IMR-90 (cell line): ENCODE measurements at regions not wholly inside any gene's neighbourhood (a gene's known extent, or its start where the extent isn't known, plus 50 kb on each side); places are given as distances from the start of the nearest gene placed in this dataset.

Experiments
- ATAC-seq: fragments of 200-7000 bp; cut with Tn5 transposase; 2 replicates; pipeline ENCODE4 v1.9.1; 2020; ENCODE audit warnings: low read depth, mild to moderate bottlenecking, moderate library complexity
- BruUV-seq: library from RNA; stranded (reverse); fragments of 400-500 nt; replicated peaks from 2 replicates; lab custom pipeline; 2021; lab: Mats Ljungman, UMichigan
- CTCF ChIA-PET: fragments of 300-600 bp; formaldehyde crosslinking; extraction: SDS; loops from one replicate; lab custom pipeline; 2021; ENCODE audit warnings: antibody characterized with exemption; lab: Yijun Ruan, JAX
- POLR2A ChIA-PET: fragments of 300-600 bp; sonication (Branson Sonifier 250); formaldehyde crosslinking; loops from one replicate; lab custom pipeline; 2022; ENCODE audit warnings: antibody characterized with exemption; ENCODE audit not compliant: unreplicated experiment; lab: Charles Lee
- DNase-seq: peaks from one replicate; pipeline ENCODE4 v3.0.0; 2013
- H2AFZ ChIP-seq: replicated peaks from 2 replicates; pipeline ENCODE3; 2013; ENCODE audit warnings: low read length, mild to moderate bottlenecking; ENCODE audit not compliant: poor library complexity
- H2AK5ac ChIP-seq: 2 replicates; pipeline ENCODE4 v1.6.1; 2013; ENCODE audit warnings: low read depth, low read length, inconsistent platforms
- H2AK9ac ChIP-seq: replicated peaks from 2 replicates; pipeline ENCODE3; 2013; ENCODE audit warnings: mild to moderate bottlenecking, low read depth, low read length, moderate library complexity; ENCODE audit not compliant: poor library complexity
- H2BK120ac ChIP-seq: 2 replicates; pipeline ENCODE4 v1.6.1; 2013; ENCODE audit warnings: low read depth, low read length, inconsistent platforms
- H2BK15ac ChIP-seq: 3 replicates; pipeline ENCODE4 v1.6.1; 2013; ENCODE audit warnings: low read depth, low read length, inconsistent platforms
- H2BK20ac ChIP-seq: 2 replicates; pipeline ENCODE4 v1.6.1; 2013; ENCODE audit warnings: low read depth, mild to moderate bottlenecking, inconsistent platforms, low read length, moderate library complexity
- H2BK5ac ChIP-seq: 2 replicates; pipeline ENCODE4 v1.6.1; 2013; ENCODE audit warnings: mild to moderate bottlenecking, low read depth, low read length, inconsistent platforms; ENCODE audit not compliant: poor library complexity, severe bottlenecking
- H3K14ac ChIP-seq: replicated peaks from 2 replicates; pipeline ENCODE4 v1.6.1; 2013; ENCODE audit warnings: low read depth, low read length, inconsistent platforms
- H3K18ac ChIP-seq: 2 replicates; pipeline ENCODE4 v1.6.1; 2013; ENCODE audit warnings: low read depth, low read length, control low read depth
- H3K23ac ChIP-seq: 2 replicates; pipeline ENCODE4 v1.6.1; 2013; ENCODE audit warnings: low read depth, low read length, inconsistent platforms
- H3K27ac ChIP-seq: 2 replicates; pipeline ENCODE4 v1.5.1; 2013; ENCODE audit warnings: mild to moderate bottlenecking, control low read depth, low read length; ENCODE audit not compliant: insufficient read depth
- H3K27me3 ChIP-seq: 2 replicates; pipeline ENCODE4 v1.6.1; 2013; ENCODE audit warnings: low read length; ENCODE audit not compliant: control insufficient read depth, insufficient read depth
- H3K36me3 ChIP-seq: 2 replicates; pipeline ENCODE4 v1.6.1; 2013; ENCODE audit warnings: low read length, mixed read lengths; ENCODE audit not compliant: control insufficient read depth, insufficient read depth
- H3K4ac ChIP-seq: 2 replicates; pipeline ENCODE4 v1.6.1; 2013; ENCODE audit warnings: low read depth, low read length, inconsistent platforms
- H3K4me1 ChIP-seq: 2 replicates; pipeline ENCODE4 v1.6.1; 2013; ENCODE audit warnings: low read length, mixed read lengths; ENCODE audit not compliant: control insufficient read depth, insufficient read depth
- H3K4me2 ChIP-seq: 2 replicates; pipeline ENCODE4 v1.6.1; 2013; ENCODE audit warnings: low read depth, mild to moderate bottlenecking, control low read depth, low read length, moderate library complexity
- H3K4me3 ChIP-seq: 2 replicates; pipeline ENCODE4 v1.5.1; 2013; ENCODE audit warnings: low read depth, mild to moderate bottlenecking, control low read depth, low read length, moderate library complexity; ENCODE audit not compliant: insufficient read depth
- H3K56ac ChIP-seq: 2 replicates; pipeline ENCODE4 v1.6.1; 2013; ENCODE audit warnings: low read length, inconsistent platforms; ENCODE audit not compliant: insufficient read depth; ENCODE audit errors: extremely low read depth
- H3K79me1 ChIP-seq, 2 experiments: 2 replicates each; pipeline ENCODE4 v1.6.1; 2013; ENCODE audit warnings: low read length in 2 of 2, inconsistent platforms in 1 of 2, low read depth in 1 of 2
- H3K9ac ChIP-seq: 2 replicates; pipeline ENCODE4 v1.6.1; 2013; ENCODE audit warnings: low read depth, low read length, control low read depth
- H3K9me1 ChIP-seq: 2 replicates; pipeline ENCODE4 v1.6.1; 2013; ENCODE audit warnings: low read length, inconsistent platforms; ENCODE audit not compliant: insufficient read depth
- H3K9me3 ChIP-seq: 2 replicates; pipeline ENCODE4 v1.6.1; 2013; ENCODE audit warnings: low read length; ENCODE audit not compliant: control insufficient read depth, insufficient read depth
- H4K20me1 ChIP-seq: 2 replicates; pipeline ENCODE4 v1.6.1; 2013; ENCODE audit warnings: low read length, inconsistent platforms; ENCODE audit not compliant: insufficient read depth
- H4K5ac ChIP-seq: 2 replicates; pipeline ENCODE4 v1.6.1; 2013; ENCODE audit warnings: mild to moderate bottlenecking, low read depth, low read length, control low read depth
- H4K8ac ChIP-seq, 2 experiments: 2 replicates each; pipeline ENCODE4 v1.6.1; 2013; ENCODE audit warnings: low read depth in 2 of 2, low read length in 2 of 2, control low read depth in 1 of 2, inconsistent platforms in 1 of 2
- H4K91ac ChIP-seq: 2 replicates; pipeline ENCODE4 v1.6.1; 2013; ENCODE audit warnings: low read depth, low read length, inconsistent platforms; ENCODE audit not compliant: insufficient read depth
- BHLHE40 ChIP-seq: fragments of 150-350 bp; IDR thresholded peaks from 2 replicates; pipeline ENCODE4 v1.6.1; 2016; ENCODE audit warnings: mild to moderate bottlenecking, low read depth, low read length
- CEBPB ChIP-seq: IDR thresholded peaks from 2 replicates; pipeline ENCODE4 v1.6.1; 2012; ENCODE audit warnings: low read depth, low read length, improper control_type of control experiment
- CHD1 ChIP-seq: IDR thresholded peaks from 2 replicates; pipeline ENCODE4 v1.6.1; 2012; ENCODE audit warnings: low read depth, low read length, improper control_type of control experiment
- CTCF ChIP-seq: conservative IDR thresholded peaks from 2 replicates; pipeline ENCODE4 v1.5.1; 2012; ENCODE audit warnings: mild to moderate bottlenecking, low read depth, low read length, improper control_type of control experiment
- ELK1 ChIP-seq: fragments of 150-350 bp; IDR thresholded peaks from 2 replicates; pipeline ENCODE4 v1.6.1; 2016; ENCODE audit warnings: low read depth, mild to moderate bottlenecking, low read length, moderate library complexity, borderline replicate concordance
- FOS ChIP-seq: fragments of 150-350 bp; IDR thresholded peaks from 2 replicates; pipeline ENCODE4 v1.6.1; 2016; ENCODE audit warnings: low read depth, low read length
- MAFK ChIP-seq: IDR thresholded peaks from 2 replicates; pipeline ENCODE4 v1.6.1; 2012; ENCODE audit warnings: low read depth, low read length, improper control_type of control experiment
- MAZ ChIP-seq: IDR thresholded peaks from 2 replicates; pipeline ENCODE4 v1.6.1; 2012; ENCODE audit warnings: low read depth, mild to moderate bottlenecking, low read length, improper control_type of control experiment, moderate library complexity, borderline replicate concordance
- MXI1 ChIP-seq: IDR thresholded peaks from 2 replicates; pipeline ENCODE4 v1.6.1; 2012; ENCODE audit warnings: low read depth, mild to moderate bottlenecking, low read length, moderate library complexity, borderline replicate concordance
- NFE2L2 ChIP-seq: fragments of 150-350 bp; IDR thresholded peaks from 2 replicates; pipeline ENCODE4 v1.6.1; 2016; ENCODE audit warnings: low read depth, mild to moderate bottlenecking, low read length
- POLR2A ChIP-seq: IDR thresholded peaks from 2 replicates; pipeline ENCODE4 v1.6.1; 2012; ENCODE audit warnings: mild to moderate bottlenecking, low read depth, low read length
- RAD21 ChIP-seq: IDR thresholded peaks from 2 replicates; pipeline ENCODE4 v1.6.1; 2012; ENCODE audit warnings: low read length, improper control_type of control experiment
- RCOR1 ChIP-seq: IDR thresholded peaks from 2 replicates; pipeline ENCODE4 v1.6.1; 2012; ENCODE audit warnings: mild to moderate bottlenecking, low read length, improper control_type of control experiment; ENCODE audit not compliant: insufficient replicate concordance
- RFX5 ChIP-seq: IDR thresholded peaks from 2 replicates; pipeline ENCODE4 v1.8.0; 2012; ENCODE audit warnings: low read depth, mild to moderate bottlenecking, low read length, moderate library complexity
- SMC3 ChIP-seq: fragments of 150-350 bp; IDR thresholded peaks from 2 replicates; pipeline ENCODE4 v1.6.1; 2016; ENCODE audit warnings: low read depth, mild to moderate bottlenecking, antibody characterized with exemption, low read length, moderate library complexity
- USF2 ChIP-seq: fragments of 150-350 bp; IDR thresholded peaks from 2 replicates; pipeline ENCODE4 v1.6.1; 2017; ENCODE audit warnings: mild to moderate bottlenecking, antibody characterized with exemption, low read length, low read depth
- WGBS, 2 experiments: methylation state at CpG; one replicate each; pipeline versions ENCODE4 v1.1.5 to v1.1.7; 2013; ENCODE audit warnings: missing lambda C conversion rate in 2 of 2; ENCODE audit not compliant: insufficient read length in 1 of 2; ENCODE audit errors: extremely low coverage in 2 of 2; 5-methylcytosine and 5-hydroxymethylcytosine counted together
- dilution Hi-C: fragments of 300-500 bp; cut with HindIII; formaldehyde crosslinking; loops from one replicate; pipeline ENCODE4 v1.14.3; 2018; ENCODE audit warnings: low sequenced_read_pairs; ENCODE audit not compliant: unreplicated experiment
- in situ Hi-C: fragments of 300-500 bp; cut with MboI; formaldehyde crosslinking; loops from 3 replicates; pipeline ENCODE4 v1.14.3; 2019; ENCODE audit warnings: low sequenced_read_pairs, inconsistent platforms, mixed read lengths
- intact Hi-C: fragments of 100-400 bp; cut with micrococcal nuclease; formaldehyde crosslinking; loops from 2 replicates; pipeline ENCODE4 v1.10.0; 2022

- no peak overlapping the region for H3K4ac ChIP-seq
- ChIA-PET POLR2A (no interaction called here), CTCF (no interaction called here)
- DNase-seq = no peak
- BruUV-seq = no TSS peak
- H2BK5ac ChIP-seq = no peak overlapping the region
- H3K79me1 ChIP-seq = no peaks in the 10 kb centered on the region
- no peak overlapping the region for H2BK20ac ChIP-seq
- no peaks in the 10 kb centered on the region for H3K27me3 ChIP-seq
- H2BK15ac ChIP-seq = no peak overlapping the region
- H4K20me1 ChIP-seq = no peaks in the 10 kb centered on the region
- H2AK9ac ChIP-seq = no peak overlapping the region
- no peak overlapping the region for H4K91ac ChIP-seq
- H3K9me1 ChIP-seq = no peaks in the 10 kb centered on the region
- H3K14ac ChIP-seq = no peak overlapping the region
- no peak overlapping the region for H4K8ac ChIP-seq
- no peak overlapping the region for H3K4me2 ChIP-seq
- H2BK120ac ChIP-seq = no peak overlapping the region
- intact Hi-C loops (no loop called here), in situ Hi-C loops (no loop called here), dilution Hi-C loops (no loop called here)
- no peaks in the 10 kb centered on the region for H3K4me1 ChIP-seq
- TF ChIP-seq MAZ (no peak), ELK1 (no peak), RCOR1 (no peak), SMC3 (no peak), BHLHE40 (no peak), NFE2L2 (no peak), RAD21 (no peak), MXI1 (no peak), CHD1 (no peak), CEBPB (no peak), FOS (no peak), USF2 (no peak), MAFK (no peak), POLR2A (no peak), CTCF (no peak), RFX5 (no peak)
- H3K36me3 ChIP-seq = no peaks in the 10 kb centered on the region
- H3K9me3 ChIP-seq = no peaks in the 10 kb centered on the region
- no peak overlapping the region for H2AK5ac ChIP-seq
- H3K18ac ChIP-seq = no peak overlapping the region
- no peak overlapping the region for H4K5ac ChIP-seq
- no peak overlapping the region for H3K56ac ChIP-seq
- 0% methylated on average over 1 of the region's 2 CpGs; no CpG with 5 or more reads in 1 of the 2 experiments for WGBS, 2 experiments
- H3K4me3 ChIP-seq = no peak overlapping the region
- no peak overlapping the region for H3K23ac ChIP-seq
- no peak for ATAC-seq
- no peak overlapping the region for H3K27ac ChIP-seq
- H3K9ac ChIP-seq = no peak overlapping the region
- H2AFZ ChIP-seq = no peak overlapping the region
Measured at GRCh38 chr5:58099257-58099656, 360.6 kb downstream of the PLK2 start.
